ENCODE measurements at regions not wholly inside any gene's neighbourhood (a gene's known extent, or its start where the extent isn't known, plus 50 kb on each side); places are given as distances from the start of the nearest gene placed in this dataset.
"Not testable (repeated sequence)": the region's sequence is repeated elsewhere in the genome, so short reads cannot be mapped to it uniquely, and the experiment has no call there.

GRCh38 chr1:83087851-83088250 is 911.1 kb downstream of the TTLL7 start:
- DNase-seq (ENCODE audit: low read depth): no peak

DNA sequence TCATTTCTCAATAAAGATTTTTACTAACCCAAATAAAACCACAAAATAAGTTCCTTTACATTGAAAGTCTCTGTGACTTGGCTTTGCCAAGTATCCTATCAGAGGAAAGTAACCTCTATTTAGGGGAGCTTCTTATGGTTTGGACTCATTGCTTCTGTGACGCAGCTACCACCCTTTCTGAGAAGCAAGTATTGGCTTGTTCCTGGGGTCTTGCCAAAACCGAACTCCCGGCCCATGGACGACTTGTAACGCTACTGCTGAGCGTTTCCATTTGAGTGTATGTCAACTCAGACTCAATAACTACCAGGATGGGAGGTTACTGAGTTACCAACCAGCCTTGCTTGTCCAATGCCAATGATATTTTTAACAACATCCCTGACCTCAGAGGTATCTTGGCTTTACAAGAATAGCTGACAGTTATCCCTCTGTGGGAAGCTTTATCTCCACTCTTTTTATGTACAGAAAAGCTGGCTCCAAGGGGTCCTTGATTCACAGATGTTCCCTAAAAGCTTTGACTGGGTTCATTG is 911.9 kb downstream of the TTLL7 start:
- no peak for DNase-seq (ENCODE audit: low read depth)

GRCh38 chr1:83086346-83086745 is 912.6 kb downstream of the TTLL7 start:
- no peak for DNase-seq (ENCODE audit: low read depth)

DNA sequence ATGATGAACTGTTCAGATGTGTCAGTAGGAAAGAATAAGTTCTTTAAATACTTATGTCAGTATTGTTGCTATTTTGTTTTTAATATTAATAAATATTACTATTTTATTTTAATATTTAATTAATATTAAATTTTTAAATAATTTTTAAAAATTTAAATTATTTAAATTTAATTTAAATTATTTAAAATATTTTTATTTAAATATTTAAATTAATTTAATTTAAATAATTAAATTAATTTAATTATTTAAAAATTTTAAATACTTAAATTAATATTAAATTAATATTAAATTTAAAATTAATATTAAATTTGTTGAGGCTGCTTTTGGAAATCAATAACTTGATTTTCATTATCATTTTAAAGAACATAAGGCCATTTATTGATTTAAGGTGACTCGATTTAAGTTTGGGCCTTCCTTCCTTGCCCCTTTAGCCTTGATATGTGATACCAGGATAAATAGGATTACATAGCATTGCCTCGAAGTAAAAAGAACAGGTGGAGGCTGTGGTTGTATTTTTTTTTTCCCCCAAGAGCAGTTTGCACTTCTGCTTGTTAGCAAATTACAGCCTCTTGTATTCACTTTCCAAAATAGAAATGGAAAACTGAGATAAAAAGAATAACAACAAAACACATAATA is 915.2 kb downstream of the TTLL7 start:
- no peak for DNase-seq (ENCODE audit: low read depth)

DNA sequence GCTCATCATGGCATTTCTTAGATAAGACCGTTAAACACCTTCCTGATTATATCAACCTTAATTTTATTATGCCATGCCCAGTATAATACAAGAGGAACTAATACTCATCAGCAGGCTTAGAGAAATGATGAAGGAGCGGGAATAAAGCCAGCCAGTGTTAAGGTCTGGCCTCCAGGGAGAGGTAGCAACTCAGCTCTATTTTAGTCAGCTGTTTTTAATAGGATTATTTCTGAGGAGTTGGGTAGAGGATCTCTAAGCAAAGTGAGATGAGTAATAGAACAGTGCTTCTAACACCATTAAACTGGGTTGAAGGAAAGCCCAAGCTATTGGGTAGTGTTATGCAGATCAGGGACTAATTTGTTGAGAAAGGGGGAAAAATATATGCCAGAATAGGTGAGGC is 921.5 kb downstream of the TTLL7 start:
- DNase-seq (ENCODE audit: low read depth): no peak

DNA sequence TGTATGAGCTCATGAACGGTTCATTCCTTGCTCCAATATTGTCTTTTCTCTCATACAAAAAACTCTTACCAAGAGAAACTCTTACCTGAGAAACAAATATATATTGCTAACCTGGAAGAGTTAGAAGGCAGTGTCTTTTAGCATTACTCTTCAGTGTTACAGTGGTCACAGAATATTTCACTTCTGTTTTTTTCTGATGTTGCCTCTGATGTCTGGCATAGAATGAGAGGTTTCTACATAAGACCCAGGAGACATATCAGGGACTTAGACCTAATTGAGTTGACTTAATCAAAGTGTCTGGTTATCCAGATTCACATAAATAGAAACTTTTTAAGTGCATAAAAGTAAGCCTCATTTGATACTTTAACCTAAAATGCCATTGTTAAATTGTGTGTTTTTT is 923.8 kb downstream of the TTLL7 start:
- no peak for DNase-seq (ENCODE audit: low read depth)

DNA sequence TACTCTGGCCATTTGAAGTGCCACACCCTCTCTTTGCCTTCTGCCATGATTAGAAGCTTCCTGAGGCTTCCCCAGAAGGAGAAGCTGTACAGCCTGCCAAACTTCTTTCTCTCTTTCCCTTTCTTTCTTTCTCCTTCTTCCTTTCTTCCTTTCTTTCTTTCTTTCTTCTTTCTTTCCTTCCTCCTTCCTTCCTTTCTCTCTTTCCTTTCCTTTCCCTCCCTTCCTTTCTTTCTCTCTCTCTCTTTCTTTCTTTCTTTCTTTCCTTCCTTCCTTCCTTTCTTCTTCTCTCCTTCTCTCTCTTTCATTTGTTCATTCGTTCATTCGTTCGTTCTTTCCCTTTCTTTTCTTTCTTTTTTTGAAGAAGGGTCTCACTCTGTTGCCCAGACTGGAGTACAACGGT is 931.0 kb downstream of the TTLL7 start:
- no peak for DNase-seq (ENCODE audit: low read depth)

DNA sequence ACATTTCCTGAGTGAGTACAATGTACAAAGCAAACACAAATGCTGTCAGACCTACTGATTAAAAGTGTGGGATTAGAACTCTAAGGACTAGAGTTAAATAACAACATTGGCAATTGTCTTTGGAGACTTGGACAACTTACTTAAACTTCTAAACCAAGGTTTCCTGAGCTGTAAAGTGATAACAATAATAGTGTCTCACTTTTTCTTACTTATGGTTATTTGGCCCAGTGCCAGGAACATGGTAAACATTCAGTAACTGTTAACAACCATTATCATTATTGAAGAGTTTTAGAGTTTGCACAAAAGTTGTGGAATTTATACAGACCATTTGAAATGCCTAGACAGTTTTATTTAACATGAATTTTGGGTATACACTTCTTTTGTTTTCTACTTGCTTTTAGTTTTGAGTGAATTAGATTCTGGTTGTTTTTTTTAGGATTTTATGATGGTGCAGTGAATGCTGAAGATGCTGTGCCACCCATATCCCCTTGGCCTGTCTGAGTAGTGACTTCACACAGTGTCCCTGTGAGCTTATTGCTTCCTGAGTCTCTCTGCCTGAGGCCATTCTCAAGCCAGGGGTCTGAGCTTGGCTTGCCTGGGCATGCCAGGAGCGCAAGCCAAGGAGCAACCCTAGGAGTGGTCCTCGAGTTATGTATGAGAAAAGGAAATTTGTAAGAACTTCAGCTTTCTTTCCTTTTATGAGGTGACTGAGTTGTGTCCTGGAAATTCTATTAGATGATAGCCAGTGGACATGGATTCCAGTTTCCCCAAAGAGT is 932.8 kb downstream of the TTLL7 start:
- no peak for DNase-seq (ENCODE audit: low read depth)

- DNase-seq (ENCODE audit: low read depth): peak; percentile 21
Measured at GRCh38 chr1:83064589-83065242, 934.2 kb downstream of the TTLL7 start.

DNA sequence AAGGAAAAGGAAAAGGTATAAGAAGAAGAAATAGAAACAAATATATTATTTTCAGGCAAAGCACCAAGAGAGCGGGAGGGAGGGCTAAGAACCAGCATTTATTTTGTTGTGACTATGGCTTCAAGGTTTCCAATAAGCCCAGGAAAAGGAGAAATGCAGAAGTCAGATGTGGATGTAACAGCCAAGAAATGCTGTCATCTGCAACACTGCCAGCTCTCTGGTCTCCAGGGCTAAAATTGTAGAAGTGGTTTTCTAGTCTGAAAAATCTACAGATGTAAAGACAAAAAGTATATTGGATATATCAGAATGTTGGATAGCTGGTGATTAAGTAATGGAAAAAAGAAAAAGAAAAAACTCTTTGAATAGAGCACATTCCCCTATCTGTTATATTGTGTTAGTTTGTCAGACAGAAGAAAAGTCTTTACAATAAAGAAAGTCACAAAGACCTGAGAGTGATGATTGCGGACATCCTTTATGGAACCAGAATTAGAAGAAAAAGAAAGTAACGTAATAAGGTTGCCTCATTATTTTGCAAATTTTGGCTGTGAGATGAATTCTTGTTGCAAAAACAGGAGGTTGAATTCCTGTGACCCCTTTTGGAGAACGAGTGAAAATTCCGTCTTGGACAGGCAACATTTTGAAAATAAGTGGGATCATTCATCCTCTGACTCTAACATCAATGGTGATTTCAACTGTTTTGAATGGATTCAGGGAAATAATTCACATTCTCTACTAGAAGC is 938.1 kb downstream of the TTLL7 start:
- no peak for DNase-seq (ENCODE audit: low read depth)

DNA sequence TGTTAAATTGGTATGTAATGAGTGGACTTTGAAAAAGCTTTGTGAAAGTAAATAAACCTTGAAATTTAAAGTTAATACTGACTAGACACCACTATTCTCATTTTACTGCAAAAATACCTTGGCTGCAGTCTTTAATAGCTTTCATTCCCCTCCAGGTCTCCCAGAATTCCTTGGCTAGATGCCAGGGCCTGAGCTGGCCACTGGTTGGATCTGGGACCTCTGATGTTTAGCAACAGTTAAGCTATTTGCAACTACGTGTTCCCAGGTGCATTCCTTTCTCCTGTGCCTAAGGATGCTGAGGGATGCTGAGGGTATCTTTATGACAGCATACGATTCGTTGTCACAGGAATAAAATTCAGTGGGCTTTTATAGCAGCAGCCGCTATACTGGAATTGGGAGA is 938.7 kb downstream of the TTLL7 start:
- no peak for DNase-seq (ENCODE audit: low read depth)

- no peak for DNase-seq (ENCODE audit: low read depth)
Measured at GRCh38 chr1:83058327-83058726, 940.6 kb downstream of the TTLL7 start.

DNA sequence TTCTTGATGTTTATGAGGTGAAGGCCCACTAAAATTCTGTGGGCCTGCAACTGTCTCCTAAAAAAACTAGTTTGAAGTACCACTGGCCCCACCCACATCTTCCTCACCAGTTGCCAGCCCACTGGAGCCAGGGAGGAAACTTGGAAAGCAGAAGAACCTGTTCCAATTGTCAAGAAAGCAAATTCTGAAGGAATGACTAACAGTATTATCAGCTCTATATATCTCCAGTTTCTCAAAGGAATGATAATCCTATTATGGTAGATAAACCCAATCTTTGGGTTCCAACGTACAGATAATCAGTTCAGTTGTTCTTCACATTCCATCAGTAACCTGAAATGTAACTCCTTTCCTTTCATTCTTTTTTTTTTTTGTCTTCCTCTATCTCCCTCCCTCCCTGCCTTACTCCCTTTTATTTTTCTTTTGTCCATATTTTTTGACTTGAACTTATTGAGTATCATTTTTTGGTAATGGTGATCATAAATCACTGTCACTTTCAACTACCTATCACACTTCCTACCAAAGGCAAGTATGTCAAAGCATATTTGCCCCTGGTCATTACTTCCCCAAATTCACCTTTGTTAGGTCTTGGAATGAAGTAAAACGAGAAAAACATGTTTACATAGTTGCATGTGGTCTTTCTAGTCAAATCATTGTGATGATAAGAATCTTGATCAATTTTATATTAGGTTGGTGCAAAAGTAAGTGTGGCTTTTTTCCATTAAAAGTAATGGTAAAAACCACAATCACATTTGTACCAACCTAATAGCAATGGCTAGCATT is 943.4 kb downstream of the TTLL7 start:
- DNase-seq (ENCODE audit: low read depth): no peak

- no peak for DNase-seq (ENCODE audit: low read depth)
Measured at GRCh38 chr1:83053446-83053845, 945.5 kb downstream of the TTLL7 start.

DNA sequence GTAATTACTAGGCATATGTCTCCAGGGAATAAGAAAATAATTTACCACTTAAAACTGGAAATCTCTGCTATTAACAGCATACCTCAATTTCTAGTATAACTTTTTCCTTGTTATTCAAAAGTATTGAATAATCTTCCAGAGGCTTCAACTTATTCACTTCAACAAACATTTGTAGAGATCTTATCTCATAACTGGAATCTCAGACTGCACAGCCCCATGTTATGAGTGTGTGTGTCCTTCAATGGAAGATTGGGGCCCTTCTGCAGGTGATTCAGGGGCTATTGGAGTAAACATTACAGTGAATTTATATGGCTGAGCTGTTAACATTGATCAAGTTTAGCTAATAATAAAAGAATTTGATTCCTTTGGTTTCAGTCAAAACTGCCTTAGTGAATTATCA is 946.1 kb downstream of the TTLL7 start:
- DNase-seq (ENCODE audit: low read depth): no peak

DNA sequence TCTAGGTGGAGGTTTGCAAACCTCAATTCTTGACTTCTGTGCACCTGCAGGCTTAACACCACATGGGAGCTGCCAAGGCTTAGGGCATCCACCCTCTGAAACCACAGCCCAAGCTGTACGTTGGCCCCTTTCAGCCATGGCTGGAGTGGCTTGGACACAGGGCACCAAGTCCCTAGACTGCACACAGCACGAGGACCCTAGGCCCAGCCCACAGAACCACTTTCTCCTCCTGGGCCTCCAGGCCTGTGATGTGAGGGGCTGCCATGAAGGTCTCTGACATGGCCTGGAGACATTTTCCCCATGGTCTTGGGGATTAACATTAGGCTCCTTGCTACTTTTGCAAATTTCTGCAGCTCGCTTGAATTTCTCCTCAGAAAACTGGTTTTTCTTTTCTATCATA is 947.9 kb downstream of the TTLL7 start:
- DNase-seq (ENCODE audit: low read depth): not testable (repeated sequence)

GRCh38 chr1:83043244-83043643 is 955.7 kb downstream of the TTLL7 start:
- no peak for DNase-seq (ENCODE audit: low read depth)

DNA sequence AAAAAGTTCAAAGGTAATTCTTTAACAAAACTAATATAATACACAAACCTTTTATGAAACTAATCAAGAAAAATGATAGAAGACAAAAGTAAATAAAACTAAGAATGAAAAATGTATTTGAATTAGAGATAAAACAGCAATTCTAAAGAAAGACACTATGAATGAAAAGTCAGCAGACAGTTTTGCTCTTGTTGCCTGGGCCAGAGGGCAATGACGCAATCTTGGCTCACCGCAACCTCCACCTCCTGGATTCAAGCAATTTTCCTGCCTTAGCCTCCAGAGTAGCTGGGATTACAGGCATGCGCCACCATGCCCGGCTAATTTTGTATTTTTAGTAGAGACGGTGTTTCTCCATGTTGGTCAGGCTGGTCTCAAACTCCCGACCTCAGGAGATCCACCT is 959.8 kb downstream of the TTLL7 start:
- DNase-seq (ENCODE audit: low read depth): not testable (repeated sequence)

DNA sequence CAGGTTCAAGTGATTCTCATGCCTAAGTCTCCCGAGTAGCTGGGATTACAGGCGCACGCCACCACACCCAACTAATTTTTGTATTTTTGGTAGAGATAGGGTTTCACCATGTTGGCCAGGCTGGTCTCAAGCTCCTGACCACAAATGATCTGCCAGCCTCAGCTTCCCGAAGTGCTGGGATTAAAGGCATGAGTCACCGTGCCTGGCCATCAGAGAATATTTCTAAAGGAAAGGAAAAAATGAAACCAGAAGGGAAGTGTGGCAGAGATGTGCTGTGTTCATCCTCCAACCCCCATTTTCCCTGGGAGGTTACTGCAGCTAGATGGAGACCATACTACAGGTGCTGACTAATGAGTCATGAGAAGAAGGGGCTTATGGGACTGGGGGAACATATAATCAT is 964.1 kb downstream of the TTLL7 start:
- peak; percentile 3 for DNase-seq (ENCODE audit: low read depth)

GRCh38 chr1:83033682-83034081 is 965.2 kb downstream of the TTLL7 start:
- DNase-seq (ENCODE audit: low read depth): peak; percentile 41

DNA sequence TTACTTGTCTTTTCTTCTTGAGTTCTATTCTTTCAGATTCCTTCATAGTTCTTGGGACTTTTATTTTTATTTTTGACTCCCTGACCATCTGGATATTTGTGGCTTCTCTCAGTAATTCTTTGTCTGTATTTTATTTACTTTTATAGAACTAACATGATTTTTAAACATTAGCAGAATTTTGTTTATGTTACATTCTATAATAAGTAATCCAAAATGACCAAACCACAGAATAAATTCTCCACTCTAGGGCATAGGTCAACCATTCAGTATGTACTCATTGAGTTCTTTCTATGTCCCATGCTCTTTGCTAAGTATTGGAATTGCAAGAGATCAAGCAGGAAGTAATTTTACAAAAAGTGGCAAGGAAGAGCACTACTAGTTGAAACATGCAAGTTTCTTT is 969.0 kb downstream of the TTLL7 start:
- DNase-seq (ENCODE audit: low read depth): peak; percentile 0

DNA sequence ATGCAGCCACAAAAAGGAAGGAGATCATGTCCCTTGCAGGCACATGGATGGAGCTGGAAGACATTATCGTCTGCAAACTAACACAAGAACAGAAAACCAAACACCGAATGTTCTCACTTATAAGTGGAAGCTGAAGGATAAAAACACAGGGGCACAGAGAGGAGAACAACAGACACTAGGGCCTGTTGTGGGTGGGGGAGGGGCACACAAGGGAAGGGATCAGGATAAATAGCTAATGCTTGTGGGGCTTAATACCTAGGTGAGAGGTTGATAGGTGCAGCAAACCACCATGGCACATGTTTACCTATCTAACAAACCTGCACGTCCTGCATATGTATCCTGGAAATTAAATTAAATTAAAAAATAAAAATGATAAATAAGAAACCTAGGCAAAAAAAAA is 969.9 kb downstream of the TTLL7 start:
- DNase-seq (ENCODE audit: low read depth): no peak

Measured in ELR (cell line).